ENCODE measurements at regions not wholly inside any gene's neighbourhood (a gene's known extent, or its start where the extent isn't known, plus 50 kb on each side); places are given as distances from the start of the nearest gene placed in this dataset.

GRCh38 chr4:89422441-89422990 lies 114.9 kb upstream of the GPRIN3 start:
- TF ChIP-seq CTCF (IDR thresholded peaks at IDR 0.05) = no peak
- TF ChIP-seq EP300 (IDR thresholded peaks at IDR 0.05) = no peak

All from ovary (tissue), 3 donors.